K562 (cell line): ENCODE measurements at regions not wholly inside any gene's neighbourhood (a gene's known extent, or its start where the extent isn't known, plus 50 kb on each side); places are given as distances from the start of the nearest gene placed in this dataset.

ENCODE experiments used
- FOXK2 ChIP-seq, 2 experiments: fragments of 450-650 bp; IDR thresholded peaks in 1 of 2; conservative IDR thresholded peaks in 1 of 2; 2 replicates each; pipeline ENCODE4 v1.6.1; 2016; ENCODE audit warnings: low read depth in 2 of 2, mild to moderate bottlenecking in 1 of 2
- HDAC1 ChIP-seq, 2 experiments: fragments of 450-650 bp; IDR thresholded peaks; 2 replicates each; pipeline ENCODE4 v1.6.1; 2016 to 2017; ENCODE audit warnings: inconsistent platforms in 1 of 2, mild to moderate bottlenecking in 1 of 2, moderate library complexity in 1 of 2
- KLF13 ChIP-seq: fragments of 450-650 bp; IDR thresholded peaks from 2 replicates; pipeline ENCODE4 v1.6.1; 2016; ENCODE audit warnings: missing genetic modification characterization, low read depth, mild to moderate bottlenecking, missing compliant biosample characterization, moderate library complexity, borderline replicate concordance
- PHB2 ChIP-seq: fragments of 450-650 bp; IDR thresholded peaks from 2 replicates; pipeline ENCODE4 v1.6.1; 2017; ENCODE audit warnings: low read depth
- PHTF2 ChIP-seq: fragments of 250-450 bp; sonication (Bioruptor Pico); IDR thresholded peaks from 2 replicates; pipeline ENCODE4 v1.5.0; 2021; ENCODE audit warnings: mild to moderate bottlenecking
- RFX7 ChIP-seq: fragments of 250-450 bp; sonication (Bioruptor Pico); IDR thresholded peaks from 2 replicates; pipeline ENCODE4 v1.5.1; 2021; ENCODE audit warnings: mild to moderate bottlenecking
- ZNF165 ChIP-seq: fragments of 250-450 bp; sonication (Bioruptor Pico); IDR thresholded peaks from 2 replicates; pipeline ENCODE4 v1.4.0; 2020; ENCODE audit warnings: borderline replicate concordance
- TF ChIP-seq, protein P1 (sequence below), 3 experiments: fragments of 200-800 bp in 1 of 3; fragments of 250-450 bp in 1 of 3; fragments of 450-650 bp in 1 of 3; sonication (Bioruptor Pico) in 1 of 3; sonication (Bioruptor generic) in 1 of 3; formaldehyde crosslinking in 1 of 3; IDR thresholded peaks; 2 replicates each; pipeline versions ENCODE4 v1.6.1 to v1.8.0; 2016 to 2022; ENCODE audit warnings: mild to moderate bottlenecking in 2 of 3, missing genetic modification characterization in 2 of 3, missing compliant biosample characterization in 1 of 3, moderate library complexity in 1 of 3
- TF ChIP-seq, protein P2 (sequence below): sonication (generic); formaldehyde crosslinking; IDR thresholded peaks from 2 replicates; pipeline ENCODE4 v1.8.1; 2023; ENCODE audit warnings: mild to moderate bottlenecking, missing genetic modification reagents

DNA sequence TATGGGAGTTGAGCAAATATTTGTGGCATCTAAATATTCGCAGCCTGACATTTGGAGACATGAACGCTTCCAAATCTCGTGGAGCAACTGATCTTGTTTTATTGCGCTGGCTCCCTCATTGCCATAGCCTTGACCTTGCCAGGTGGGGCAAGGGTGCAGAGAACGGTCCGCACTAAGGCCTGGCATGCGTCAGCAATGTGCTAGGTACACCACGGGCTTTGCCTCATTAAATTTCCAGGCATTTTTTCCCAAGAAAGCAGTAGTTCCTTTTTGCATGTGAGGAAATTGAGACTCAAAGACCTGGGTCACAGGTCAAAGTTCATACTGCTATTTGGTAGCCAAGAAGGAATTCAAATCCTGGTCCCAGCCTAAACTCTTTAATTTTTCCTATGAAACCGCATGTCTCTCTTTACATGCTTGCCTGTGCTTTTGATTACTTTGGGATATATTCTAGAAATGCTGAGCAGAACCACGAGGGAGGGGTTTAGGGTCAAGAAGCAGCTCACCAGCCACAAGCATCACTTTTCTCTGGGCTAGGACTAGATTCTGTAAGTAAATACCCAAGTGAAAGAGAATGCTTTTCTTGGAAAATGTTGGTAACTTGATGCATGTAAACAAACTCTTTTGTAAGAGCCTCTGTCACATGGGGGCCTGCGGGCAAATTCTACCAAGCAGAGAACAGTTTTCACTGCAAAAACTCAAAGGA, 891.6 kb downstream of the VRK1 start (continued):
- TF ChIP-seq PHTF2 (CRISPR knock-in tag) (no peak), PHB2 (no peak), RFX7 (CRISPR knock-in tag) (no peak), FOXK2 (conservative IDR thresholded peaks at IDR 0.05 in 1 of 2, IDR thresholded peaks at IDR 0.05 in 1 of 2; ENCODE audit: low read depth in 2 of 2) (no peak), KLF13 (tag) (no peak), HDAC1 (IDR thresholded peaks at IDR 0.05) (no peak), ZNF165 (CRISPR knock-in tag) (no peak)
- TF ChIP-seq, protein P1, sequence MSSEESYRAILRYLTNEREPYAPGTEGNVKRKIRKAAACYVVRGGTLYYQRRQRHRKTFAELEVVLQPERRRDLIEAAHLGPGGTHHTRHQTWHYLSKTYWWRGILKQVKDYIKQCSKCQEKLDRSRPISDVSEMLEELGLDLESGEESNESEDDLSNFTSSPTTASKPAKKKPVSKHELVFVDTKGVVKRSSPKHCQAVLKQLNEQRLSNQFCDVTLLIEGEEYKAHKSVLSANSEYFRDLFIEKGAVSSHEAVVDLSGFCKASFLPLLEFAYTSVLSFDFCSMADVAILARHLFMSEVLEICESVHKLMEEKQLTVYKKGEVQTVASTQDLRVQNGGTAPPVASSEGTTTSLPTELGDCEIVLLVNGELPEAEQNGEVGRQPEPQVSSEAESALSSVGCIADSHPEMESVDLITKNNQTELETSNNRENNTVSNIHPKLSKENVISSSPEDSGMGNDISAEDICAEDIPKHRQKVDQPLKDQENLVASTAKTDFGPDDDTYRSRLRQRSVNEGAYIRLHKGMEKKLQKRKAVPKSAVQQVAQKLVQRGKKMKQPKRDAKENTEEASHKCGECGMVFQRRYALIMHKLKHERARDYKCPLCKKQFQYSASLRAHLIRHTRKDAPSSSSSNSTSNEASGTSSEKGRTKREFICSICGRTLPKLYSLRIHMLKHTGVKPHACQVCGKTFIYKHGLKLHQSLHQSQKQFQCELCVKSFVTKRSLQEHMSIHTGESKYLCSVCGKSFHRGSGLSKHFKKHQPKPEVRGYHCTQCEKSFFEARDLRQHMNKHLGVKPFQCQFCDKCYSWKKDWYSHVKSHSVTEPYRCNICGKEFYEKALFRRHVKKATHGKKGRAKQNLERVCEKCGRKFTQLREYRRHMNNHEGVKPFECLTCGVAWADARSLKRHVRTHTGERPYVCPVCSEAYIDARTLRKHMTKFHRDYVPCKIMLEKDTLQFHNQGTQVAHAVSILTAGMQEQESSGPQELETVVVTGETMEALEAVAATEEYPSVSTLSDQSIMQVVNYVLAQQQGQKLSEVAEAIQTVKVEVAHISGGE (CRISPR knock-in tag; IDR thresholded peaks at IDR 0.05) = no peak
- TF ChIP-seq, protein P2, sequence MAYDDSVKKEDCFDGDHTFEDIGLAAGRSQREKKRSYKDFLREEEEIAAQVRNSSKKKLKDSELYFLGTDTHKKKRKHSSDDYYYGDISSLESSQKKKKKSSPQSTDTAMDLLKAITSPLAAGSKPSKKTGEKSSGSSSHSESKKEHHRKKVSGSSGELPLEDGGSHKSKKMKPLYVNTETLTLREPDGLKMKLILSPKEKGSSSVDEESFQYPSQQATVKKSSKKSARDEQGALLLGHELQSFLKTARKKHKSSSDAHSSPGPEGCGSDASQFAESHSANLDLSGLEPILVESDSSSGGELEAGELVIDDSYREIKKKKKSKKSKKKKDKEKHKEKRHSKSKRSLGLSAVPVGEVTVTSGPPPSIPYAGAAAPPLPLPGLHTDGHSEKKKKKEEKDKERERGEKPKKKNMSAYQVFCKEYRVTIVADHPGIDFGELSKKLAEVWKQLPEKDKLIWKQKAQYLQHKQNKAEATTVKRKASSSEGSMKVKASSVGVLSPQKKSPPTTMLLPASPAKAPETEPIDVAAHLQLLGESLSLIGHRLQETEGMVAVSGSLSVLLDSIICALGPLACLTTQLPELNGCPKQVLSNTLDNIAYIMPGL (CRISPR knock-in tag) = no peak
